WTC11 (cell line): ENCODE measurements at regions not wholly inside any gene's neighbourhood (a gene's known extent, or its start where the extent isn't known, plus 50 kb on each side); places are given as distances from the start of the nearest gene placed in this dataset.

Experiments used
- NR1H2 ChIP-seq: sonication (generic); formaldehyde crosslinking; IDR thresholded peaks from 2 replicates; pipeline ENCODE4 v1.9.0; 2021; ENCODE audit warnings: mild to moderate bottlenecking, moderate library complexity, missing genetic modification reagents
- TF ChIP-seq, protein P1 (sequence below): sonication (generic); formaldehyde crosslinking; IDR thresholded peaks from 2 replicates; pipeline ENCODE4 v1.8.0; 2022; ENCODE audit warnings: mild to moderate bottlenecking, missing genetic modification reagents
- TF ChIP-seq, protein P2 (sequence below): fragments of 200-600 bp; IDR thresholded peaks from 2 replicates; pipeline ENCODE4 v1.8.0; 2022; ENCODE audit warnings: antibody characterized with exemption

DNA sequence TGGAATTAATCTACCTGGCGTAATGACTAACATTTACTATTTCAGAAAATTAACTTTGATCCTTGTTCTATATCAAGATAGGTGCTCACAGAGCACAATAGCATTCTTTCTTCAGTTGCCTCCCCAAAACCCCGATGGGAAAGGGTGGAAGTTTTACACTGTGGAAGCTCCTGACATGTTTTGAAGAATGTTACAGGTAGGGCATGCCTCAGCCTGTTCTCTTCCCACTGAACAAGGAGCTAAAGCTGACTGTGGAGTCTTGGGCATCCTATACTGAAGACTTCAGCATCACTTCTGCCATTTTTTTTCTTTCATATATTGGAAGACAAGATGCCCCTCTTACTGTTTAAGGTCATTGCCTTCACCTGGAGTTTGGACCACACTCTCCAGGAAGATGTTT, 211.2 kb downstream of the SPP2 start:
- no peak for TF ChIP-seq NR1H2 (CRISPR knock-in tag)
- TF ChIP-seq, protein P1, sequence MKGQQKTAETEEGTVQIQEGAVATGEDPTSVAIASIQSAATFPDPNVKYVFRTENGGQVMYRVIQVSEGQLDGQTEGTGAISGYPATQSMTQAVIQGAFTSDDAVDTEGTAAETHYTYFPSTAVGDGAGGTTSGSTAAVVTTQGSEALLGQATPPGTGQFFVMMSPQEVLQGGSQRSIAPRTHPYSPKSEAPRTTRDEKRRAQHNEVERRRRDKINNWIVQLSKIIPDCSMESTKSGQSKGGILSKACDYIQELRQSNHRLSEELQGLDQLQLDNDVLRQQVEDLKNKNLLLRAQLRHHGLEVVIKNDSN (CRISPR knock-in tag), result no peak
- TF ChIP-seq, protein P2, sequence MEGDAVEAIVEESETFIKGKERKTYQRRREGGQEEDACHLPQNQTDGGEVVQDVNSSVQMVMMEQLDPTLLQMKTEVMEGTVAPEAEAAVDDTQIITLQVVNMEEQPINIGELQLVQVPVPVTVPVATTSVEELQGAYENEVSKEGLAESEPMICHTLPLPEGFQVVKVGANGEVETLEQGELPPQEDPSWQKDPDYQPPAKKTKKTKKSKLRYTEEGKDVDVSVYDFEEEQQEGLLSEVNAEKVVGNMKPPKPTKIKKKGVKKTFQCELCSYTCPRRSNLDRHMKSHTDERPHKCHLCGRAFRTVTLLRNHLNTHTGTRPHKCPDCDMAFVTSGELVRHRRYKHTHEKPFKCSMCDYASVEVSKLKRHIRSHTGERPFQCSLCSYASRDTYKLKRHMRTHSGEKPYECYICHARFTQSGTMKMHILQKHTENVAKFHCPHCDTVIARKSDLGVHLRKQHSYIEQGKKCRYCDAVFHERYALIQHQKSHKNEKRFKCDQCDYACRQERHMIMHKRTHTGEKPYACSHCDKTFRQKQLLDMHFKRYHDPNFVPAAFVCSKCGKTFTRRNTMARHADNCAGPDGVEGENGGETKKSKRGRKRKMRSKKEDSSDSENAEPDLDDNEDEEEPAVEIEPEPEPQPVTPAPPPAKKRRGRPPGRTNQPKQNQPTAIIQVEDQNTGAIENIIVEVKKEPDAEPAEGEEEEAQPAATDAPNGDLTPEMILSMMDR, result no peak
